ENCODE measurements at regions not wholly inside any gene's neighbourhood (a gene's known extent, or its start where the extent isn't known, plus 50 kb on each side); places are given as distances from the start of the nearest gene placed in this dataset.

DNA sequence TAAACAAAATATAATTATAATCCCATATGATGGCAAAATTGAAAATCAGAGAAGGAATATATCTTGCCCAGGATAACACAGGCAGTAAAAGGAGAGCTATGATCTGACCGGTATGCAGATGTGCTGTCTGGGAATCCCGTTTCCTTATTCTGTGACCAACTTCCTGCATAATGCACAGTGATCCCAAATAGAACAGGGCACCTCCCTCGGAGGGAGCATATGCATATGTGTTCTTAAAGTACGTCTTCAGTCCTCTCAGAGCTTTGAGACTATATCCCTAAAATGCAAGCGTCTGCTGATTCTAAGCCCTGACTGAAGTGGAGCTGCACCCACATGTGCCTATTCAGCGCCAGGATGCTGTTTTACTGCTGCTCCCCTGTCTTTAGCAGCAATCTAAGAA lies 366.1 kb upstream of the PTBP2 start:
- TF ChIP-seq, protein P1, sequence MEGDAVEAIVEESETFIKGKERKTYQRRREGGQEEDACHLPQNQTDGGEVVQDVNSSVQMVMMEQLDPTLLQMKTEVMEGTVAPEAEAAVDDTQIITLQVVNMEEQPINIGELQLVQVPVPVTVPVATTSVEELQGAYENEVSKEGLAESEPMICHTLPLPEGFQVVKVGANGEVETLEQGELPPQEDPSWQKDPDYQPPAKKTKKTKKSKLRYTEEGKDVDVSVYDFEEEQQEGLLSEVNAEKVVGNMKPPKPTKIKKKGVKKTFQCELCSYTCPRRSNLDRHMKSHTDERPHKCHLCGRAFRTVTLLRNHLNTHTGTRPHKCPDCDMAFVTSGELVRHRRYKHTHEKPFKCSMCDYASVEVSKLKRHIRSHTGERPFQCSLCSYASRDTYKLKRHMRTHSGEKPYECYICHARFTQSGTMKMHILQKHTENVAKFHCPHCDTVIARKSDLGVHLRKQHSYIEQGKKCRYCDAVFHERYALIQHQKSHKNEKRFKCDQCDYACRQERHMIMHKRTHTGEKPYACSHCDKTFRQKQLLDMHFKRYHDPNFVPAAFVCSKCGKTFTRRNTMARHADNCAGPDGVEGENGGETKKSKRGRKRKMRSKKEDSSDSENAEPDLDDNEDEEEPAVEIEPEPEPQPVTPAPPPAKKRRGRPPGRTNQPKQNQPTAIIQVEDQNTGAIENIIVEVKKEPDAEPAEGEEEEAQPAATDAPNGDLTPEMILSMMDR (conservative IDR thresholded peaks at IDR 0.05): no peak
- no peak for TF ChIP-seq EZH2 (IDR thresholded peaks at IDR 0.05; ENCODE audit: low read depth)

Data from PC-9 (cell line).